Type B pancreatic cell (in vitro differentiated cells): ENCODE measurements at regions not wholly inside any gene's neighbourhood (a gene's known extent, or its start where the extent isn't known, plus 50 kb on each side); places are given as distances from the start of the nearest gene placed in this dataset.

Experiments used
- DNase-seq: peaks from one replicate; pipeline ENCODE4 v3.0.0; 2021; ENCODE audit warnings: mixed read lengths; ENCODE audit not compliant: unreplicated experiment; ENCODE audit errors: extremely low spot score
- H3K27ac Mint-ChIP-seq: 2 replicates; pipeline ENCODE4 v1.8.0; 2021; ENCODE audit warnings: mild to moderate bottlenecking, mixed read lengths
- H3K27me3 Mint-ChIP-seq: 2 replicates; pipeline ENCODE4 v1.8.0; 2021; ENCODE audit warnings: mixed read lengths
- H3K36me3 Mint-ChIP-seq: 2 replicates; pipeline ENCODE4 v1.8.0; 2021; ENCODE audit warnings: mixed read lengths
- H3K4me1 Mint-ChIP-seq: one replicate; pipeline ENCODE4 v1.8.0; 2021; ENCODE audit warnings: mixed read lengths; ENCODE audit not compliant: unreplicated experiment
- H3K4me3 Mint-ChIP-seq: 2 replicates; pipeline ENCODE4 v1.8.0; 2021; ENCODE audit warnings: mild to moderate bottlenecking, mixed read lengths
- H3K9me3 Mint-ChIP-seq: 2 replicates; pipeline ENCODE4 v1.8.0; 2021; ENCODE audit warnings: mixed read lengths
- CTCF ChIP-seq: fragments of 200-600 bp; sonication (generic); conservative IDR thresholded peaks from 2 replicates; pipeline ENCODE4 v1.5.0; 2021; ENCODE audit warnings: antibody characterized with exemption, mild to moderate bottlenecking

- Mint-ChIP-seq H3K4me3 (no peak overlapping the region), H3K4me1 (no peaks in the 10 kb centered on the region), H3K9me3 (no peaks in the 10 kb centered on the region), H3K36me3 (no peaks in the 10 kb centered on the region), H3K27me3 (no peaks in the 10 kb centered on the region), H3K27ac (no peak overlapping the region)
- no peak for DNase-seq
- no peak for TF ChIP-seq CTCF
Observed at GRCh38 chr18:41513438-41513837, 441.6 kb upstream of the PIK3C3 start.

GRCh38 chr18:41504316-41504715, 450.7 kb upstream of the PIK3C3 start:
- Mint-ChIP-seq H3K27me3 (no peaks in the 10 kb centered on the region), H3K4me3 (no peak overlapping the region), H3K4me1 (no peaks in the 10 kb centered on the region), H3K27ac (no peak overlapping the region), H3K9me3 (no peaks in the 10 kb centered on the region), H3K36me3 (no peaks in the 10 kb centered on the region)
- TF ChIP-seq CTCF, result no peak
- no peak for DNase-seq

GRCh38 chr18:41501848-41502247, 453.2 kb upstream of the PIK3C3 start:
- DNase-seq, result no peak
- H3K27ac Mint-ChIP-seq, result no peak overlapping the region
- no peak for TF ChIP-seq CTCF
- no peak overlapping the region for H3K4me3 Mint-ChIP-seq
- H3K9me3 Mint-ChIP-seq, result no peaks in the 10 kb centered on the region
- H3K4me1 Mint-ChIP-seq, result no peaks in the 10 kb centered on the region
- no peaks in the 10 kb centered on the region for H3K36me3 Mint-ChIP-seq
- H3K27me3 Mint-ChIP-seq, result no peaks in the 10 kb centered on the region

- TF ChIP-seq CTCF, result no peak
- DNase-seq, result no peak
- Mint-ChIP-seq H3K27ac (no peak overlapping the region), H3K4me1 (no peaks in the 10 kb centered on the region), H3K9me3 (no peaks in the 10 kb centered on the region), H3K36me3 (no peaks in the 10 kb centered on the region), H3K4me3 (no peak overlapping the region), H3K27me3 (no peaks in the 10 kb centered on the region)
Observed at GRCh38 chr18:41499345-41499744, 455.7 kb upstream of the PIK3C3 start.

GRCh38 chr18:41490861-41491260, 464.2 kb upstream of the PIK3C3 start:
- H3K9me3 Mint-ChIP-seq, result peaks cover 7% of the 10 kb centered on the region
- TF ChIP-seq CTCF, result no peak
- no peak for DNase-seq
- no peaks in the 10 kb centered on the region for H3K36me3 Mint-ChIP-seq
- no peaks in the 10 kb centered on the region for H3K27me3 Mint-ChIP-seq
- no peak overlapping the region for H3K4me3 Mint-ChIP-seq
- peaks cover 8% of the 10 kb centered on the region for H3K4me1 Mint-ChIP-seq
- H3K27ac Mint-ChIP-seq, result no peak overlapping the region

- no peak for DNase-seq
- Mint-ChIP-seq H3K4me3 (no peak overlapping the region), H3K4me1 (peaks cover 16% of the 10 kb centered on the region), H3K9me3 (peaks cover 7% of the 10 kb centered on the region), H3K27me3 (no peaks in the 10 kb centered on the region), H3K27ac (no peak overlapping the region), H3K36me3 (no peaks in the 10 kb centered on the region)
- no peak for TF ChIP-seq CTCF
Observed at GRCh38 chr18:41486575-41486974, 468.5 kb upstream of the PIK3C3 start.
